ENCODE measurements at regions not wholly inside any gene's neighbourhood (a gene's known extent, or its start where the extent isn't known, plus 50 kb on each side); places are given as distances from the start of the nearest gene placed in this dataset.
"Not testable (repeated sequence)": the region's sequence is repeated elsewhere in the genome, so short reads cannot be mapped to it uniquely, and the experiment has no call there.

DNA sequence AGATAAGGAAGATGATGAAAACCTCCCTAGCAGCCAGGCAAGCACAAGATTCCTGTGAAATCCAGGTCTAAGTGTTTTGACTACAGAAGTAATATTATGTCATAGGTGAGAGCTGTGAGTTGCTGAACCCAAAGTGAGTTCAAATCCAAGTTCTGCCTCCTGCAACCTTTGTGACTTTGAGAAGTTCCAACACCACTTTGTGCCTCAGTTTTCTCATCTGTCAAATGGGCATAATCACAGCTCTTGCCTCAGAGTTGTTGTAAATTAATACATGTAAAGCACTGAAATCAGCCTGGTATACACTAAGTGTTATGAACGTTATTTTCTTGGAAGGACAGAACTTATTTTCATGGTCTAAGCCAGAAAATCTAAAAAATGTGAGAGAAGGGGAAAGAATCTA lies 210.3 kb upstream of the FRG2C start:
- DNase-seq (ENCODE audit: low spot score); H3K27me3 Mint-ChIP-seq (ENCODE audit: low read depth); H3K9me3 Mint-ChIP-seq; H3K36me3 Mint-ChIP-seq (ENCODE audit: low read depth); H3K4me1 Mint-ChIP-seq (ENCODE audit: low read depth); H3K27ac Mint-ChIP-seq; H3K4me3 Mint-ChIP-seq: not testable (repeated sequence)

DNA sequence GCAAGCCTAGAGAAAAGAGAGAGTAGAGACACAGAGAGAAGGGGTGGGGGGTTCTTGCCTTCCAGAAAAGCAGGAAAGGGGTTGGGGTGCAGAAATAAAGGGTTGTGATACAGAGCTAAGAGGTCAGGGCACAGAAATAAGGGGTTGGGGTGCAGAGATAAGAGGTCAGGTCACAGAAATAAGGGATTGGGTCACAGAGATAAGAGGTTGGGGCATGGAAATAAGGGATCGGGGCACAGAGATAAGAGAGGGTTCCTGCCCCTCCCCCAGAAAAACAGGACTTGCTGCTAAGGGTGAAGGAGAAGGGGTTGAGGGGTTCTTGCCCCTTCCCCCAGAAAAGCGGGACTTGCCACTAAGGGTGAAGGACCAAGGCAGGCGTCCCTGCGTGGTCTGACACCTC lies 189.6 kb upstream of the FRG2C start:
- DNase-seq (ENCODE audit: low spot score); H3K9me3 Mint-ChIP-seq; H3K4me3 Mint-ChIP-seq; H3K27ac Mint-ChIP-seq; H3K4me1 Mint-ChIP-seq (ENCODE audit: low read depth); H3K36me3 Mint-ChIP-seq (ENCODE audit: low read depth); H3K27me3 Mint-ChIP-seq (ENCODE audit: low read depth): not testable (repeated sequence)

DNA sequence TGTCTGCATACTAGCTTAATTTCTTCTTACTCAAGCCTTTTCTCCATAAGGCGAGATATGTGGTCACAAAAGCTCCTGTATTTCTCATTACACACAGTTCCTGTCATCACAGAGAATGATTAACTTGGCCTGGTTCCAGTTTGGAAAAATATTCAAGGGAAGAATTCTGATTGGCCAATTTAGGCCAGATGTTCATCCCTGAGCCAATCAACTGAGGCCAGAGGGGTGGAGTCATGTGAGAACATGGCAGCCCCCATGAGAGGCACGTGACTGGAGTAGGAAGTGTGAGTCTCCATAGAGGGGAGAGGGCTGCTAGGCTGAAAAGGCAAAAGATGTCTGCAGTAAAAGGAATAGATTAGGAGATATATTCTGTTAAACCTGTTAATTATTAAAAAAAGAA lies 167.5 kb upstream of the FRG2C start:
- not testable (repeated sequence) for H3K4me1 Mint-ChIP-seq (ENCODE audit: low read depth); H3K36me3 Mint-ChIP-seq (ENCODE audit: low read depth); H3K27ac Mint-ChIP-seq; H3K4me3 Mint-ChIP-seq; DNase-seq (ENCODE audit: low spot score); H3K27me3 Mint-ChIP-seq (ENCODE audit: low read depth)
- H3K9me3 Mint-ChIP-seq: peaks cover 25% of the 10 kb centered on the region

GRCh38 chr3:75500357-75500756 lies 163.8 kb upstream of the FRG2C start:
- not testable (repeated sequence) for H3K27ac Mint-ChIP-seq; DNase-seq (ENCODE audit: low spot score); H3K4me3 Mint-ChIP-seq; H3K36me3 Mint-ChIP-seq (ENCODE audit: low read depth); H3K27me3 Mint-ChIP-seq (ENCODE audit: low read depth); H3K4me1 Mint-ChIP-seq (ENCODE audit: low read depth)
- peaks cover 34% of the 10 kb centered on the region for H3K9me3 Mint-ChIP-seq

GRCh38 chr3:75502171-75502570 lies 162.0 kb upstream of the FRG2C start:
- H3K27ac Mint-ChIP-seq; DNase-seq (ENCODE audit: low spot score); H3K27me3 Mint-ChIP-seq (ENCODE audit: low read depth); H3K36me3 Mint-ChIP-seq (ENCODE audit: low read depth); H3K4me1 Mint-ChIP-seq (ENCODE audit: low read depth); H3K4me3 Mint-ChIP-seq: not testable (repeated sequence)
- H3K9me3 Mint-ChIP-seq: peaks cover 39% of the 10 kb centered on the region

- not testable (repeated sequence) for H3K36me3 Mint-ChIP-seq (ENCODE audit: low read depth)
These were observed 161.1 kb upstream of the FRG2C start for GRCh38 chr3:75502769-75503756.

GRCh38 chr3:75506603-75507002 lies 157.5 kb upstream of the FRG2C start:
- H3K4me1 Mint-ChIP-seq (ENCODE audit: low read depth): no peaks in the 10 kb centered on the region
- H3K9me3 Mint-ChIP-seq: peaks cover 35% of the 10 kb centered on the region
- H3K27me3 Mint-ChIP-seq (ENCODE audit: low read depth): no peaks in the 10 kb centered on the region
- no peak overlapping the region for H3K4me3 Mint-ChIP-seq
- no peak overlapping the region for H3K27ac Mint-ChIP-seq
- no peak for DNase-seq (ENCODE audit: low spot score)
- no peaks in the 10 kb centered on the region for H3K36me3 Mint-ChIP-seq (ENCODE audit: low read depth)

More at GRCh38 chr3:75502769-75503756, 161.1 kb upstream of the FRG2C start:
- not testable (repeated sequence) for H3K27me3 Mint-ChIP-seq (ENCODE audit: low read depth); H3K27ac Mint-ChIP-seq; H3K4me3 Mint-ChIP-seq; H3K4me1 Mint-ChIP-seq (ENCODE audit: low read depth); DNase-seq (ENCODE audit: low spot score)
- peaks cover 34% of the 10 kb centered on the region for H3K9me3 Mint-ChIP-seq

GRCh38 chr3:75507956-75508355 lies 156.2 kb upstream of the FRG2C start:
- not testable (repeated sequence) for H3K27ac Mint-ChIP-seq; H3K4me1 Mint-ChIP-seq (ENCODE audit: low read depth); DNase-seq (ENCODE audit: low spot score); H3K36me3 Mint-ChIP-seq (ENCODE audit: low read depth); H3K27me3 Mint-ChIP-seq (ENCODE audit: low read depth); H3K4me3 Mint-ChIP-seq
- H3K9me3 Mint-ChIP-seq: peaks cover 36% of the 10 kb centered on the region

GRCh38 chr3:75527657-75528056 lies 136.5 kb upstream of the FRG2C start:
- not testable (repeated sequence) for H3K4me3 Mint-ChIP-seq; H3K4me1 Mint-ChIP-seq (ENCODE audit: low read depth)

DNA sequence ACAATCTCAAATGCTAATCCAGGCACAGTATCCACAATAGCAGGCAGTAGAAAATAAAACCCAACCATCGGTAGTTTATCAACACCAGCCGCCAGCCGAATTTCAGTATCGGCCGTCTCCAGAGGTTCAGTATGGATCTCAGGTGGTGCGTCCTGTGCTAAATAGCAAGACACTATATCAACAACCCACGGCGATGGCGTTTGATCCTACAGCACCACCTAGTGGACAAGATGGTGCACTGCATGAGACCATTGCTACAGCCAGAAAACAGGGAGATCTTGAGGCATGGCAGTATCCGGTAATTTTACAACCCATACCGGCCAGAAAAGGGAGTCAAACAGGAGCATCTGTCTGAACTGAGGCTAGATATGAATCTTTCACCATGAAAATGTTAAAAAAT lies 112.0 kb upstream of the FRG2C start:
- not testable (repeated sequence) for H3K36me3 Mint-ChIP-seq (ENCODE audit: low read depth); H3K27ac Mint-ChIP-seq; H3K4me1 Mint-ChIP-seq (ENCODE audit: low read depth); H3K27me3 Mint-ChIP-seq (ENCODE audit: low read depth); H3K4me3 Mint-ChIP-seq
- DNase-seq (ENCODE audit: low spot score): peak; percentile 5
- H3K9me3 Mint-ChIP-seq: peaks cover 49% of the 10 kb centered on the region

More at GRCh38 chr3:75527657-75528056, 136.5 kb upstream of the FRG2C start:
- DNase-seq (ENCODE audit: low spot score); H3K36me3 Mint-ChIP-seq (ENCODE audit: low read depth); H3K27ac Mint-ChIP-seq; H3K27me3 Mint-ChIP-seq (ENCODE audit: low read depth): not testable (repeated sequence)
- H3K9me3 Mint-ChIP-seq: peaks cover 32% of the 10 kb centered on the region

DNA sequence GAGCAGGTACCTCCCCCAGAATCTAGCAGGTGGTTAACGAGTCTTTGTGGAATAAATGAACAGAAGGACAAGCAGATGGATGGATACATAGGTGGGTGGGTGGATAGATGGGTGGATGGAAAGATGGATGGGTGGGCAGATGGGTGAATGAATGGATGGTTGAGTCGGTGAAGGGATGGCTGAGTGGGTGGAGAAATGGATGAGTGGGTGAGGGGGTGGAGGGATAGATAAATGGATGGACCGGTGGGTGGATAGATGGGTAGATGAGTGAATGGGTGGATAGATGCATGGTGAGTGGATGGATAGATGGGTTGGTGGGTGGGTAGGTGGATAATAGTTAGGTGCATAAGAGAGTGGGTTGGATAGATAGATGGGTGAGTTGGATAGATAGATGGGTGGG lies 99.7 kb upstream of the FRG2C start:
- not testable (repeated sequence) for H3K4me3 Mint-ChIP-seq

DNA sequence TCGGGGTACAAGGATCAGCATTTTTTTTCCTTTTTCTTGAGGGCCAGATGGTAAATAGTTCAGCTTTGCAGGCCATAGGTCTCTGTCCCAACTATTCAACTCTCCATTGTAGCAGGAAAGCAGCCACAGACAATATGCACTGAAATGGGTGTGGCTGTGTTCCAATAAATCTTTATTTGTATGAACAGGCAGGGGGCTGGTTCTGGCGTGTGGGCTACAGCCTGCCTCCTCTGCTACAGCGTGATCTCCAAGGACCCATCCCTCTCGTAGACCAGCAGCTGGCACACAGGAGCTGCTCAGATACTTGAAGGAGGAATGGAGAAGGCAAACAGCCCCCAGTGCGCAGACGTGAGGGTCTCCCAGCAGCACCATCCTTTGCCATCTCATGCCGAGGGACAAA lies 91.8 kb upstream of the FRG2C start:
- H3K9me3 Mint-ChIP-seq; H3K4me1 Mint-ChIP-seq (ENCODE audit: low read depth); H3K4me3 Mint-ChIP-seq: not testable (repeated sequence)

More for the DNA sequence above, 99.7 kb upstream of the FRG2C start:
- not testable (repeated sequence) for H3K4me1 Mint-ChIP-seq (ENCODE audit: low read depth); DNase-seq (ENCODE audit: low spot score); H3K9me3 Mint-ChIP-seq; H3K27me3 Mint-ChIP-seq (ENCODE audit: low read depth); H3K36me3 Mint-ChIP-seq (ENCODE audit: low read depth); H3K27ac Mint-ChIP-seq

DNA sequence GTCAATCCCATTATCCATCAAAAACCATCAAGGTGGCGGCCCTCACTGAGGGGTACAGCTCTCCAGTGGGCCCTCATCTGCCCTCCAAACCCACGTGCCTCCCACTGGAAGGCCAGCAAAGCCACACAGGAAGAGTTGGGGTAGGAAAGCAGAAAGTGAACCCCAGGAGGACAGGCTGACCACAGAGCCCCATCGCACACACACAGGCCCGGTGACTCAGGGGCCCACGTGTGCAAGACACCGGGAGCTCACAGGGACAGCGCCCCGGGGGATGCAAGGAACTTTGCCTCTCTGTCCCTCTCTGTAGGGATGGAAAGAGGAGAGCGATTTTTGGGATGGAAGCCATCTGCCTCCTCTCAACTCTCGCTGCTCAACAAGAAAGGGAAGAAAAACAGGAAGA lies 85.0 kb upstream of the FRG2C start:
- not testable (repeated sequence) for H3K36me3 Mint-ChIP-seq (ENCODE audit: low read depth); H3K27ac Mint-ChIP-seq

More for the DNA sequence above, 91.8 kb upstream of the FRG2C start:
- DNase-seq (ENCODE audit: low spot score); H3K27ac Mint-ChIP-seq; H3K27me3 Mint-ChIP-seq (ENCODE audit: low read depth); H3K36me3 Mint-ChIP-seq (ENCODE audit: low read depth): not testable (repeated sequence)

GRCh38 chr3:75579536-75579935 lies 84.6 kb upstream of the FRG2C start:
- Mint-ChIP-seq H3K27me3 (ENCODE audit: low read depth) (peaks cover 24% of the 10 kb centered on the region), H3K4me3 (peak overlapping the region; percentile 72)
- not testable (repeated sequence) for H3K4me1 Mint-ChIP-seq (ENCODE audit: low read depth); DNase-seq (ENCODE audit: low spot score); H3K9me3 Mint-ChIP-seq; H3K36me3 Mint-ChIP-seq (ENCODE audit: low read depth); H3K27ac Mint-ChIP-seq

More for the DNA sequence above, 85.0 kb upstream of the FRG2C start:
- not testable (repeated sequence) for H3K9me3 Mint-ChIP-seq; H3K4me1 Mint-ChIP-seq (ENCODE audit: low read depth); DNase-seq (ENCODE audit: low spot score)
- Mint-ChIP-seq H3K4me3 (peak overlapping the region; percentile 72), H3K27me3 (ENCODE audit: low read depth) (peaks cover 24% of the 10 kb centered on the region)
